Prostate gland (tissue), 2 donors: ENCODE measurements at regions not wholly inside any gene's neighbourhood (a gene's known extent, or its start where the extent isn't known, plus 50 kb on each side); places are given as distances from the start of the nearest gene placed in this dataset.

Experiments used
- DNase-seq: peaks from one replicate; pipeline ENCODE4 v3.0.0-alpha.2; 2019; ENCODE audit warnings: low spot score
- H3K27ac ChIP-seq, 2 donors: fragments of 200-600 bp; sonication (generic); 2 replicates each; pipeline ENCODE4 v1.5.1; 2017 to 2019
- H3K27me3 ChIP-seq: fragments of 200-600 bp; sonication (generic); replicated peaks from 2 replicates; pipeline ENCODE4 v1.5.1; 2019; ENCODE audit not compliant: insufficient read depth
- H3K36me3 ChIP-seq, 2 donors: fragments of 200-600 bp; sonication (generic); 1 replicate in 1 of 2; 2 replicates in 1 of 2; pipeline versions ENCODE4 v1.5.1 to v1.8.1; 2017 to 2019
- H3K4me1 ChIP-seq: fragments of 200-600 bp; sonication (generic); replicated peaks from 2 replicates; pipeline ENCODE4 v1.5.1; 2019
- H3K4me3 ChIP-seq, 2 donors: fragments of 200-600 bp; sonication (generic); 2 replicates each; pipeline ENCODE4 v1.5.1; 2017 to 2019
- H3K9me3 ChIP-seq: fragments of 200-600 bp; sonication (generic); 2 replicates; pipeline ENCODE4 v1.5.1; 2017
- CTCF ChIP-seq, 4 experiments: fragments of 200-600 bp in 2 of 4; fragments of 450-650 bp in 2 of 4; sonication (generic) in 2 of 4; IDR thresholded peaks; 1 replicate in 3 of 4; 2 replicates in 1 of 4; pipeline ENCODE4 v1.5.1; 2016 to 2019; ENCODE audit warnings: antibody characterized with exemption in 4 of 4, mild to moderate bottlenecking in 2 of 4, moderate library complexity in 2 of 4
- POLR2A ChIP-seq: fragments of 450-650 bp; IDR thresholded peaks from one replicate; pipeline ENCODE4 v1.6.1; 2016; ENCODE audit warnings: antibody characterized with exemption, mild to moderate bottlenecking
- POLR2AphosphoS5 ChIP-seq: sonication (generic); formaldehyde crosslinking; IDR thresholded peaks from one replicate; pipeline ENCODE4 v1.6.1; 2017; ENCODE audit warnings: antibody characterized with exemption
- WGBS: methylation state at CpG from one replicate; pipeline ENCODE4 v1.1.5; 2018; 5-methylcytosine and 5-hydroxymethylcytosine counted together
- intact Hi-C: fragments of 100-400 bp; cut with DNase I; formaldehyde crosslinking; loops from one replicate; pipeline ENCODE4 v1.14.2; 2022

- TF ChIP-seq CTCF (IDR thresholded peaks at IDR 0.05) (no peak), POLR2A (no peak), POLR2AphosphoS5 (no peak)
These were observed 95.1 kb downstream of the CD83 start for GRCh38 chr6:14212632-14213031.

DNA sequence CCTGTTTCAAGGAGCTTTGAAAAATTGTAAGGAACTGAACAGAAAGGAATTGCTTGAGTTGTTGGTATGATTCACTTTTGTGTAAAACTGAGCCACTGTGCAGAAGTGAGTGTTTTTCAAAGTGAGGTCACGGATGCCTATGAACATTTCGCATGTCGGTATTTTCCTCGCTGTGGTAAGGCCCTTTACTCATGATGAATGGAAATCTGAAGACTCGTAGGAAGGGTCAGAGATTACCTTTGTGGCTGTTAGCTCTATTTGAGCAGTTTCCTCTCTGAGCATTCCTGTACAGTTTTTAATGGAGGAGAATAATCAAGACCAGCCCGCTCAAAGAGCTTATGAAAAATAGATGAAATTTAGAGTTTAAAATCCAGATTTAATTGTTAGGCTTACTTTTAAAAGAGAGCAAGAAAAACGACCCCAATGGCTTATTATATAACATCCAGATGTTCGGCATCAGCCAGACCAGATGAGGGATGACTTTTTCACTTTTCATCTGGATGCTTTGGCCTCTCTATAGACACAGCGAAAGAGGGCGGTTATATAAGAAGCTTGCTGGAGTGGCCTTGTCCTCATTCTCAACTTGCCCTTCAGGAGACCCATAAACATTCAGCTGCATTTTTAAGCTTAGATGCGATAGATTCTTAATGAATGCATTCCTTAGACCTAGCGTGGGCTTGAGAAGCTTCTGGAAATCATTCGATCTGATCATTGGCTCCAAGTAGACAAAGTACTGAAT, 99.5 kb downstream of the CD83 start:
- Histone ChIP-seq H3K36me3 (no peaks in the 10 kb centered on the region), H3K27ac (no peak overlapping the region), H3K9me3 (no peaks in the 10 kb centered on the region), H3K27me3 (no peaks in the 10 kb centered on the region), H3K4me3 (no peak overlapping the region), H3K4me1 (no peaks in the 10 kb centered on the region)
- intact Hi-C loops = no loop called here
- 88% methylated on average over 13 of the region's 13 CpGs for WGBS
- DNase-seq = no peak
- TF ChIP-seq POLR2AphosphoS5 = no peak
- no peak for TF ChIP-seq POLR2A
- TF ChIP-seq CTCF (IDR thresholded peaks at IDR 0.05) = no peak

More at GRCh38 chr6:14212632-14213031, 95.1 kb downstream of the CD83 start:
- intact Hi-C loops = loop anchor here (5.0 kb wide), 2 partner anchors 1035 to 1175 kb away; partner anchors contain the start of gene JARID2
- no peaks in the 10 kb centered on the region for H3K9me3 ChIP-seq
- no peaks in the 10 kb centered on the region for H3K4me1 ChIP-seq
- DNase-seq = no peak
- H3K27me3 ChIP-seq = no peaks in the 10 kb centered on the region
- 96% methylated on average over 5 of the region's 5 CpGs for WGBS
- H3K36me3 ChIP-seq = no peaks in the 10 kb centered on the region
- H3K27ac ChIP-seq = no peak overlapping the region
- no peak overlapping the region for H3K4me3 ChIP-seq

DNA sequence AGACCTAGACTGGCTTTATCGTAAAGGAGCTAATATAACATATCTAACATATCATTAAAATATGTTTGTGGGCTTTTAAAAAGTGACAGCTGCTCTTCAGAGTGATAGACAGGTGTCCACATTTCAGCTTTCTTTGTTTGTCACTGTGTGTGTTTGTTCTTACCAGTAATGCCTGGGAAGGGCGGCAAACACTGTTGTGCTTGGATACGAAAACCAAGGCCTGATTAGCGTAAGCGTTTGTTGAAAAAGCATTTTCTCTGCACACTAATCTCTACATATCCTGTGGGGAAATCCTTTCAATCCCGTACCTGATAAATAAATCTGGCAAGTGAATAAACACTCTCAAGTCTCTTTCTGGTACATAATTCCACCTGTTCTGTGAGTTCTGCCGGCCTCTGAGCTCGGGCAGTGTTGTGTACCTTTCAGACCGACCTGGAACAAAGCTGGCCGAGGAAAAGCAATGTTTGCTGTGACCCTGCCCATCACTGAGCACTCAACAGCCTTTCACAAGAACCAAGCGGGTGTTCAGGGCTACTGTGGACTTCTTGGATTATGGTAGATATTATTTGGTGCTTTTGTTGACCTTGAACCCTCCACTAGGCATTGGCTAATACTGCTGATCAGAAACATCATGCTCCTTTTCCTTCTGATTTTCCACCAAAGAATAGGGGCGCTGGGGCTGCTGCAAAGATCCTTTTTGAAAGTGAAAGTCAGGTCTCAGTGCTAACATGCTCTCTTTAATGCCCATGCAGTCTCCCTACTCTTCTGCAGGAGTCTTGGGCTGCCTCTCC, 100.4 kb downstream of the CD83 start:
- intact Hi-C loops = no loop called here
- 80% methylated on average over 12 of the region's 12 CpGs for WGBS
- no peak overlapping the region for H3K4me3 ChIP-seq
- no peak overlapping the region for H3K27ac ChIP-seq
- H3K27me3 ChIP-seq = no peaks in the 10 kb centered on the region
- H3K36me3 ChIP-seq = no peaks in the 10 kb centered on the region
- no peak for DNase-seq
- H3K9me3 ChIP-seq = no peaks in the 10 kb centered on the region
- TF ChIP-seq POLR2AphosphoS5 (no peak), POLR2A (no peak), CTCF (IDR thresholded peaks at IDR 0.05) (no peak)
- H3K4me1 ChIP-seq = no peaks in the 10 kb centered on the region

DNA sequence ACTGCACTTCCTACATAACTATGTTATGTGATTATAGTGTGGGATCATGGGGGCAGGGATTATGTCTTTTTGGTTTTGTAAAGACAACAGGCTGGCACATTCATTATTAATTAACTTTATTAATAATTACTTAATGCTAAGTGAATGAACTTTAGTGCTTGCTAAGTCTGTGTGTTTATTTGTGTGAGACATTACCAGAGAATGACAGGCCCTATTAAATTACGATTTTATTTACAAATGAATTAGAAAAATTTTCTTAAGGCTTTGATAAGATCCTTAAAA, 100.9 kb downstream of the CD83 start:
- intact Hi-C loops = no loop called here
- TF ChIP-seq POLR2AphosphoS5 = no peak
- TF ChIP-seq POLR2A = no peak
- TF ChIP-seq CTCF (IDR thresholded peaks at IDR 0.05) = no peak

More for the DNA sequence above, 100.9 kb downstream of the CD83 start:
- no peak overlapping the region for H3K27ac ChIP-seq
- WGBS = 70% methylated on average over 1 of the region's 1 CpG
- no peak for DNase-seq
- no peaks in the 10 kb centered on the region for H3K27me3 ChIP-seq
- H3K4me3 ChIP-seq = no peak overlapping the region
- H3K9me3 ChIP-seq = no peaks in the 10 kb centered on the region
- H3K36me3 ChIP-seq = no peaks in the 10 kb centered on the region
- no peaks in the 10 kb centered on the region for H3K4me1 ChIP-seq
